Superior temporal gyrus (tissue), 1 donor: ENCODE measurements at regions not wholly inside any gene's neighbourhood (a gene's known extent, or its start where the extent isn't known, plus 50 kb on each side); places are given as distances from the start of the nearest gene placed in this dataset.
"Not testable (repeated sequence)": the region's sequence is repeated elsewhere in the genome, so short reads cannot be mapped to it uniquely, and the experiment has no call there.

Experiments
- DNase-seq: peaks from one replicate; pipeline ENCODE4 v3.0.0-alpha.2; 2016; ENCODE audit errors: extremely low spot score

GRCh38 chr7:121563177-121563576 lies 167.1 kb upstream of the FAM3C start:
- no peak for DNase-seq

DNA sequence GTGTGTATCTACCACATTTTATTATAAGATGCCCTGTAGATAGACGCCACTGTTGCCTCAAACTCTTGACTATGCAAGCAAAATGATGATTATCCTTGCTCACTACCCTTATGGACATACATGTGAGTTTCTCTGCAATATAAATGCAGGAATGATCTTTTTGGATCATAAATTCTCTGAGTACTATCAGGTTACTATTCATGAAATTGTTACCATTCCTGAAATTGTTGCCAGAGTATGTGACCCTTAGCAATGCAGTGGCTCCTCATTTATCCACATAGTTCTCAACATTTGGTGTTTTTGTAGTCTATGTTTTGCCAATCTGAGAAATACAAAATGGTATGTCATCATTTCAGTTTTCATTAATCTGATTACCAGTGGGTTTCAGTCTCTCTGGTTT lies 166.2 kb upstream of the FAM3C start:
- DNase-seq: no peak

- DNase-seq: no peak
These were observed 165.6 kb upstream of the FAM3C start for GRCh38 chr7:121561717-121562116.

DNA sequence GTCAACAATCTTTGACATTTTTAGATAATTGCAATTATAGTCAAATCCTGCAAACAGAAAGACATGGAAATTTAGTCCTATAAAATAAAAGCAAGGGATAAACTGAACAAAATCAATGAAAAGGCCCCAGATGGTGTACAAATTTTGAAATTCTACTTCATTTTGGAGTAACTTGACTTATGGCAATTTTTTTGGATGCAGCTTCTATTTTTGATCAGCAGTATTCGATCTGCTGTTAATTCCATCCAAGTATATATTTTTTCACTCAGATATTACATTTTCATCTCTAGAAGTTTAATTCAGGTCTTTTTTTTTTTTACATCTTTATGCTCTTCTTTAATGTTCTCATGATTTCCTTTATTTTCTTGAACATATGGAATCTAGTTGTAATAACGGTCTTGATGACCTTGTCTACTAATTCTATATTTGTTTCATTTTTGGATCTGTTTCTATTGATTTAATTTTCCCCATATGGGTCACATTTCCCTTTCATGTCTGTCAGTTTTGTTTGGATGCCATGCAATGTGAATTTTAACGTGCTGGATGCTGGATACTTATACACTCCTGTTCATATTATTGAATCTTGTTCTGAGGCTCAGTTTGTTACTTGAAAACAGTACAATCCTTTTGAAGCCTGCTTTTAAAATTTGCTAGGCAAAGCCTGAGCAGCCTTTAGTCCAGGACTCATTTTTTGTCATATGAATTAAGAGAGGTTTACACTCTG lies 164.3 kb upstream of the FAM3C start:
- DNase-seq: no peak

DNA sequence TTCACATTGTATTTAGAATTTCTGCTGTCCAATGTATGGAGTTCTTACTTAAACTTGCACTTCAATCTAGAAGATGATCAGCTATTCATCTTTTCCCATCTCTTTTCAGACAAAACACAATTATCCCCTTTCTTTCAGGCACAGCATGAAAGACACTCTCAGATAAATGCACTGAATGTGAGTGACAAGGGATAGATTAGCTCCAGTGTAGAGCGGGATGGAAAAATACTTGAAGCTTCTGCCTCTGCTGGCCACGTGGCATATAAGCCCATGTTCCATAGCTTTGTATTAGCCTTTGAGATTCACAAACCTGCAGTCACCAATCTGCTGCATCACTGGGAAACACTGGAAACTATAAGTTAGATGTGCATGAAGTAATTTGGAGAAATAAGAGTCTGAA lies 162.2 kb upstream of the FAM3C start:
- DNase-seq: peak; percentile 46

- DNase-seq: no peak
These were observed 161.2 kb upstream of the FAM3C start for GRCh38 chr7:121557034-121557892.

GRCh38 chr7:121555558-121555957 lies 159.4 kb upstream of the FAM3C start:
- no peak for DNase-seq

GRCh38 chr7:121547544-121548092 lies 151.5 kb upstream of the FAM3C start:
- DNase-seq: peak; percentile 86

- no peak for DNase-seq
These were observed 150.8 kb upstream of the FAM3C start for GRCh38 chr7:121546632-121547543.

GRCh38 chr7:121545418-121545817 lies 149.3 kb upstream of the FAM3C start:
- no peak for DNase-seq

GRCh38 chr7:121544726-121545125 lies 148.6 kb upstream of the FAM3C start:
- DNase-seq: no peak

DNA sequence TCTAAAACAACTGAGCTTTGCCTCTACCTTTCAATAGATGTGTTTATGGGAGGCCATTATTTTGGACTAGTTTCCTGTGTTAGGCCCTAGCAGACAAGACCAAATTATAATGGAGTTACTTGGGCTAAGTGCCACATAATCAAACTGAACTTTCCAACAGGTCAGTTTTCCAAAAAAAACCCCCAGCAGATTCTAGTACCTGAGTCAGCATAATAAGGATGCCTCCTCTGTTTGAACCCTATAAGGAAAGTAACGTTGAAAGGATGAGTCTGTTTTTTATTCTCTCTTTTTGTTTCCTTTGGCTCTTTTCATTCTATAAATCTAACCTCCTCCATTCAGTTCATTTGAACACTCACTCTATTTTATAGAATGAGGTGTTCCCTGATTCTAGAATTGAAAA lies 148.1 kb upstream of the FAM3C start:
- DNase-seq: no peak

DNA sequence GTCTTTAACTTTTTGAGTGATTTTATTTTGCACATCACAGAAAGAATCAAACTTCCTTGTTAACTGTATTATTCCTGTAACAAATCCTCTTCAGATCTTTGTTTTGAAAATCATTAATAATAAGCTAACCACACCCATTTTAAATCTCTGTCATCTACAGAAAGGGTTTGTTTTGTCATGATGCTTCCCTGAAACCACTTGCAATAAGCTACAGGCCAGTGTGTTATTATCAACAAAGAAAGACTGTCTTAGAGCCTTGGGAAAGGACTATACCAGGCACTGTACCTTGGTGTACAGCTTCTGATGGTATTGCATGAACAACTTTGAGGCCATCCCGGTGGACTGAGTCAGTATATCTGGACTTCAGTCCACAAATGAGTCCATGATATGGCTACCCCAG lies 145.3 kb upstream of the FAM3C start:
- no peak for DNase-seq

GRCh38 chr7:121540138-121540537 lies 144.0 kb upstream of the FAM3C start:
- DNase-seq: no peak

- no peak for DNase-seq
These were observed 140.9 kb upstream of the FAM3C start for GRCh38 chr7:121537031-121537430.

DNA sequence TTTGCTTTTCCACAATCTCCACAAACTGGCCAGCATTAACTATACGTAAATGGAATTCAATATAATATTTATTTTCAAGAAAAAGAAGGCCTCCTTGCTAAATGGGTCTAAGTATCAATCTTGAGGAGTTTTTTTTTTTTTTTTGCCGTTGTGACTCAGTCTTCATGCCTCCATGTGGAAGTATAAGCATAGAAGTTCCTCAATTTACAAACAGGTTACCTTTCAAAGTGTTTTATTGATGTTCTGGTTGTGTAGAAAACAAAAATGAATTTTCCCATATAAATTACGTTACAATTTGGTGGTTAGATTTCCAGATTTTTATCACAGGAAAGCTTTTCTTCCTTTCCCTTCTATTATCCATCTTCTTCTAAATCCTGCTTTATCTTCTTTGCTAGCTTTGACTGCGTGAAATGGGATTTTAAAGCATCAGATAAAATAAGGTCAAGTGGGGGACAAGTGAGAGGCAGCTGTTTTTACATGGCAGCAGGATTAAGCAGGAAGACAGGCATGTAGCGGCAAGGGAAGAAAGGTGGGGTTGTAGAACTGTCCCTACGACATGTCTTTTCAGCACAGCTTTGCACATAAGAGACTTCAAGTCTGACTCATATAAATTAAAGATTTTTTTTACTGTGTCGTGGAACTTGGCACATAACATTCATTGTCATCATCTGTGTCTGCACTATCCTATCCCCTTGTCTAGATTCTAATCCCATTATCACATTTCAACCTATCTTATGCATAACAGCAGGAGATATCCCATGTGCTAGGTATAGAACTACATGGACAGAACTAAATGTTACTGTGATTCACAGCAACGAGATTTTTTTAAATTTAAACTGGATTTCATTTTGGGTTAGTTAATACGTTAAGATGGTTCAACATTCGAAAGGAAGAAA lies 135.3 kb upstream of the FAM3C start:
- DNase-seq: peak; percentile 65

GRCh38 chr7:121530227-121531174 lies 134.4 kb upstream of the FAM3C start:
- DNase-seq: peak; percentile 72

- DNase-seq: no peak
These were observed 132.9 kb upstream of the FAM3C start for GRCh38 chr7:121529003-121529402.

- not testable (repeated sequence) for DNase-seq
These were observed 130.1 kb upstream of the FAM3C start for GRCh38 chr7:121526210-121526609.
